ENCODE measurements at regions not wholly inside any gene's neighbourhood (a gene's known extent, or its start where the extent isn't known, plus 50 kb on each side); places are given as distances from the start of the nearest gene placed in this dataset.

- TF ChIP-seq CTCF (IDR thresholded peaks at IDR 0.05 in 8 of 11, conservative IDR thresholded peaks at IDR 0.05 in 3 of 11) (no peak), POLR2AphosphoS5 (IDR thresholded peaks at IDR 0.05) (no peak), POLR2A (IDR thresholded peaks at IDR 0.05) (no peak)
Measured at GRCh38 chr2:19683556-19683955, 218.2 kb downstream of the TTC32 start.
